IMR-90 (cell line): ENCODE measurements at regions not wholly inside any gene's neighbourhood (a gene's known extent, or its start where the extent isn't known, plus 50 kb on each side); places are given as distances from the start of the nearest gene placed in this dataset.

ENCODE experiments used
- ATAC-seq: fragments of 200-7000 bp; cut with Tn5 transposase; 2 replicates; pipeline ENCODE4 v1.9.1; 2020; ENCODE audit warnings: low read depth, mild to moderate bottlenecking, moderate library complexity
- BruUV-seq: library from RNA; stranded (reverse); fragments of 400-500 nt; replicated peaks from 2 replicates; lab custom pipeline; 2021; lab: Mats Ljungman, UMichigan
- CTCF ChIA-PET: fragments of 300-600 bp; formaldehyde crosslinking; extraction: SDS; loops from one replicate; lab custom pipeline; 2021; ENCODE audit warnings: antibody characterized with exemption; lab: Yijun Ruan, JAX
- POLR2A ChIA-PET: fragments of 300-600 bp; sonication (Branson Sonifier 250); formaldehyde crosslinking; loops from one replicate; lab custom pipeline; 2022; ENCODE audit warnings: antibody characterized with exemption; ENCODE audit not compliant: unreplicated experiment; lab: Charles Lee
- DNase-seq: peaks from one replicate; pipeline ENCODE4 v3.0.0; 2013
- H2AFZ ChIP-seq: replicated peaks from 2 replicates; pipeline ENCODE3; 2013; ENCODE audit warnings: low read length, mild to moderate bottlenecking; ENCODE audit not compliant: poor library complexity
- H2AK5ac ChIP-seq: 2 replicates; pipeline ENCODE4 v1.6.1; 2013; ENCODE audit warnings: low read depth, low read length, inconsistent platforms
- H2AK9ac ChIP-seq: replicated peaks from 2 replicates; pipeline ENCODE3; 2013; ENCODE audit warnings: mild to moderate bottlenecking, low read depth, low read length, moderate library complexity; ENCODE audit not compliant: poor library complexity
- H2BK120ac ChIP-seq: 2 replicates; pipeline ENCODE4 v1.6.1; 2013; ENCODE audit warnings: low read depth, low read length, inconsistent platforms
- H2BK15ac ChIP-seq: 3 replicates; pipeline ENCODE4 v1.6.1; 2013; ENCODE audit warnings: low read depth, low read length, inconsistent platforms
- H2BK20ac ChIP-seq: 2 replicates; pipeline ENCODE4 v1.6.1; 2013; ENCODE audit warnings: low read depth, mild to moderate bottlenecking, inconsistent platforms, low read length, moderate library complexity
- H2BK5ac ChIP-seq: 2 replicates; pipeline ENCODE4 v1.6.1; 2013; ENCODE audit warnings: mild to moderate bottlenecking, low read depth, low read length, inconsistent platforms; ENCODE audit not compliant: poor library complexity, severe bottlenecking
- H3K14ac ChIP-seq: replicated peaks from 2 replicates; pipeline ENCODE4 v1.6.1; 2013; ENCODE audit warnings: low read depth, low read length, inconsistent platforms
- H3K18ac ChIP-seq: 2 replicates; pipeline ENCODE4 v1.6.1; 2013; ENCODE audit warnings: low read depth, low read length, control low read depth
- H3K23ac ChIP-seq: 2 replicates; pipeline ENCODE4 v1.6.1; 2013; ENCODE audit warnings: low read depth, low read length, inconsistent platforms
- H3K27ac ChIP-seq: 2 replicates; pipeline ENCODE4 v1.5.1; 2013; ENCODE audit warnings: mild to moderate bottlenecking, control low read depth, low read length; ENCODE audit not compliant: insufficient read depth
- H3K27me3 ChIP-seq: 2 replicates; pipeline ENCODE4 v1.6.1; 2013; ENCODE audit warnings: low read length; ENCODE audit not compliant: control insufficient read depth, insufficient read depth
- H3K36me3 ChIP-seq: 2 replicates; pipeline ENCODE4 v1.6.1; 2013; ENCODE audit warnings: low read length, mixed read lengths; ENCODE audit not compliant: control insufficient read depth, insufficient read depth
- H3K4ac ChIP-seq: 2 replicates; pipeline ENCODE4 v1.6.1; 2013; ENCODE audit warnings: low read depth, low read length, inconsistent platforms
- H3K4me1 ChIP-seq: 2 replicates; pipeline ENCODE4 v1.6.1; 2013; ENCODE audit warnings: low read length, mixed read lengths; ENCODE audit not compliant: control insufficient read depth, insufficient read depth
- H3K4me2 ChIP-seq: 2 replicates; pipeline ENCODE4 v1.6.1; 2013; ENCODE audit warnings: low read depth, mild to moderate bottlenecking, control low read depth, low read length, moderate library complexity
- H3K4me3 ChIP-seq: 2 replicates; pipeline ENCODE4 v1.5.1; 2013; ENCODE audit warnings: low read depth, mild to moderate bottlenecking, control low read depth, low read length, moderate library complexity; ENCODE audit not compliant: insufficient read depth
- H3K56ac ChIP-seq: 2 replicates; pipeline ENCODE4 v1.6.1; 2013; ENCODE audit warnings: low read length, inconsistent platforms; ENCODE audit not compliant: insufficient read depth; ENCODE audit errors: extremely low read depth
- H3K79me1 ChIP-seq, 2 experiments: 2 replicates each; pipeline ENCODE4 v1.6.1; 2013; ENCODE audit warnings: low read length in 2 of 2, inconsistent platforms in 1 of 2, low read depth in 1 of 2
- H3K9ac ChIP-seq: 2 replicates; pipeline ENCODE4 v1.6.1; 2013; ENCODE audit warnings: low read depth, low read length, control low read depth
- H3K9me1 ChIP-seq: 2 replicates; pipeline ENCODE4 v1.6.1; 2013; ENCODE audit warnings: low read length, inconsistent platforms; ENCODE audit not compliant: insufficient read depth
- H3K9me3 ChIP-seq: 2 replicates; pipeline ENCODE4 v1.6.1; 2013; ENCODE audit warnings: low read length; ENCODE audit not compliant: control insufficient read depth, insufficient read depth
- H4K20me1 ChIP-seq: 2 replicates; pipeline ENCODE4 v1.6.1; 2013; ENCODE audit warnings: low read length, inconsistent platforms; ENCODE audit not compliant: insufficient read depth
- H4K5ac ChIP-seq: 2 replicates; pipeline ENCODE4 v1.6.1; 2013; ENCODE audit warnings: mild to moderate bottlenecking, low read depth, low read length, control low read depth
- H4K8ac ChIP-seq, 2 experiments: 2 replicates each; pipeline ENCODE4 v1.6.1; 2013; ENCODE audit warnings: low read depth in 2 of 2, low read length in 2 of 2, control low read depth in 1 of 2, inconsistent platforms in 1 of 2
- H4K91ac ChIP-seq: 2 replicates; pipeline ENCODE4 v1.6.1; 2013; ENCODE audit warnings: low read depth, low read length, inconsistent platforms; ENCODE audit not compliant: insufficient read depth
- FOS ChIP-seq: fragments of 150-350 bp; IDR thresholded peaks from 2 replicates; pipeline ENCODE4 v1.6.1; 2016; ENCODE audit warnings: low read depth, low read length
- NFE2L2 ChIP-seq: fragments of 150-350 bp; IDR thresholded peaks from 2 replicates; pipeline ENCODE4 v1.6.1; 2016; ENCODE audit warnings: low read depth, mild to moderate bottlenecking, low read length
- RCOR1 ChIP-seq: IDR thresholded peaks from 2 replicates; pipeline ENCODE4 v1.6.1; 2012; ENCODE audit warnings: mild to moderate bottlenecking, low read length, improper control_type of control experiment; ENCODE audit not compliant: insufficient replicate concordance
- WGBS, 2 experiments: methylation state at CpG; one replicate each; pipeline versions ENCODE4 v1.1.5 to v1.1.7; 2013; ENCODE audit warnings: missing lambda C conversion rate in 2 of 2; ENCODE audit not compliant: insufficient read length in 1 of 2; ENCODE audit errors: extremely low coverage in 2 of 2; 5-methylcytosine and 5-hydroxymethylcytosine counted together
- dilution Hi-C: fragments of 300-500 bp; cut with HindIII; formaldehyde crosslinking; loops from one replicate; pipeline ENCODE4 v1.14.3; 2018; ENCODE audit warnings: low sequenced_read_pairs; ENCODE audit not compliant: unreplicated experiment
- in situ Hi-C: fragments of 300-500 bp; cut with MboI; formaldehyde crosslinking; loops from 3 replicates; pipeline ENCODE4 v1.14.3; 2019; ENCODE audit warnings: low sequenced_read_pairs, inconsistent platforms, mixed read lengths
- intact Hi-C: fragments of 100-400 bp; cut with micrococcal nuclease; formaldehyde crosslinking; loops from 2 replicates; pipeline ENCODE4 v1.10.0; 2022

DNA sequence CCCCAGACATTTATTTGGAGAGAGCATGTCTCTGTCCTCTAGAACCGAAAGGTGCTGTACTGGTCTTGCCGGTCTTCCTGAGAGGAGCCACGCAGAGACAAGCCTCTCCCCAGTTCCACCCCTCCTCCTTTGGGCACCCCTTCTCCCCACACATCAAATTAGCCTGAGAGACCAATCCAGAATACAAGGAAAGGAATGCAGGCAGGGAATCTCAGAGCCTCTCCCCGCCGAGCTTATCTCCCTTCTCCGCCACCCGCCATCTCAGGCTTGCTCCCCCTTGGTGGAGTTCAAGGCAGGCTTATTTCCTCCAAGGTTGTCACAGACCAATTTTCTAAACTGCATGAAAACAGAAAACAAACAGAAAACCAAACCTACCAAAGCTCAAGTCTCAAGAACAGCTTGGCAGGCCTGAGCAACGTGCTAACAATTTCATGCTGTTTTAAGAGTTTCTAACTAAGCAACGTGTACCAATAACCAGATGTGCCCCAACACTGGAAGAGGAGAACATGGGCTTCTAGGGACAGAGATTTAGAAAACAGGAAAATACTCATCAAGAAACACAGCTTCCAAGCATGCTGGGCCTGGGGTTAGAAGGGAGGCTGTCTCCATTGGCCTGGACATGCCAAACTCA is 124.5 kb upstream of the PKDCC start:
- no peak overlapping the region for H2AK5ac ChIP-seq
- BruUV-seq, result no TSS peak
- no peak overlapping the region for H3K56ac ChIP-seq
- peaks cover 3% of the 10 kb centered on the region; the same call in 1 of the 2 replicates for H3K4me1 ChIP-seq
- no peak for TF ChIP-seq FOS
- no peak for TF ChIP-seq NFE2L2
- TF ChIP-seq RCOR1, result no peak
- WGBS, 2 experiments, result 87% methylated on average over 6 of the region's 9 CpGs; no CpG with 5 or more reads in 1 of the 2 experiments
- dilution Hi-C loops (no loop called here), in situ Hi-C loops (no loop called here), intact Hi-C loops (no loop called here)
- H3K4me3 ChIP-seq, result no peak overlapping the region
- no peak overlapping the region for H2AFZ ChIP-seq
- no peaks in the 10 kb centered on the region for H4K20me1 ChIP-seq
- H2BK120ac ChIP-seq, result no peak overlapping the region
- ChIA-PET POLR2A (no interaction called here), CTCF (no interaction called here)
- H3K27ac ChIP-seq, result no peak overlapping the region
- no peak overlapping the region for H2BK15ac ChIP-seq
- no peaks in the 10 kb centered on the region for H3K79me1 ChIP-seq
- DNase-seq (no peak), ATAC-seq (no peak)
- no peak overlapping the region for H2BK5ac ChIP-seq
- H3K14ac ChIP-seq, result no peak overlapping the region
- H4K8ac ChIP-seq, result no peak overlapping the region
- no peak overlapping the region for H4K91ac ChIP-seq
- no peak overlapping the region for H3K4ac ChIP-seq
- H3K36me3 ChIP-seq, result no peaks in the 10 kb centered on the region
- H3K9ac ChIP-seq, result no peak overlapping the region
- H3K23ac ChIP-seq, result no peak overlapping the region
- H3K27me3 ChIP-seq, result peaks cover 5% of the 10 kb centered on the region
- no peak overlapping the region for H3K4me2 ChIP-seq
- no peak overlapping the region for H2BK20ac ChIP-seq
- H3K18ac ChIP-seq, result no peak overlapping the region
- no peaks in the 10 kb centered on the region; the same call in 1 of the 2 replicates for H3K9me1 ChIP-seq
- H2AK9ac ChIP-seq, result no peak overlapping the region
- no peak overlapping the region for H4K5ac ChIP-seq
- H3K9me3 ChIP-seq, result no peaks in the 10 kb centered on the region
